ENCODE measurements at regions not wholly inside any gene's neighbourhood (a gene's known extent, or its start where the extent isn't known, plus 50 kb on each side); places are given as distances from the start of the nearest gene placed in this dataset.

- TF ChIP-seq CTCF (IDR thresholded peaks at IDR 0.05) (no peak), POLR2A (IDR thresholded peaks at IDR 0.05) (no peak)
Observed at GRCh38 chr1:93813076-93813475, 65.9 kb downstream of the DNTTIP2 start.

All from right lobe of liver (tissue), 4 donors.